Thyroid gland (tissue), 4 donors: ENCODE measurements at regions not wholly inside any gene's neighbourhood (a gene's known extent, or its start where the extent isn't known, plus 50 kb on each side); places are given as distances from the start of the nearest gene placed in this dataset.

Source experiments
- CTCF ChIP-seq, 6 experiments: fragments of 200-600 bp in 3 of 6; fragments of 450-650 bp in 3 of 6; sonication (generic) in 3 of 6; IDR thresholded peaks; one replicate each; pipeline ENCODE4 v1.5.1; 2016 to 2019; ENCODE audit warnings: antibody characterized with exemption in 6 of 6, mild to moderate bottlenecking in 2 of 6, inconsistent platforms in 1 of 6, moderate library complexity in 1 of 6
- POLR2A ChIP-seq, 2 donors: fragments of 450-650 bp; IDR thresholded peaks; one replicate each; pipeline ENCODE4 v1.6.1; 2017; ENCODE audit warnings: antibody characterized with exemption in 2 of 2, mild to moderate bottlenecking in 2 of 2, moderate library complexity in 1 of 2

- no peak for TF ChIP-seq CTCF (IDR thresholded peaks at IDR 0.05)
- no peak for TF ChIP-seq POLR2A (IDR thresholded peaks at IDR 0.05)
Observed at GRCh38 chr16:50479771-50480170, 68.4 kb upstream of the NKD1 start.
